ENCODE measurements at regions not wholly inside any gene's neighbourhood (a gene's known extent, or its start where the extent isn't known, plus 50 kb on each side); places are given as distances from the start of the nearest gene placed in this dataset.

DNA sequence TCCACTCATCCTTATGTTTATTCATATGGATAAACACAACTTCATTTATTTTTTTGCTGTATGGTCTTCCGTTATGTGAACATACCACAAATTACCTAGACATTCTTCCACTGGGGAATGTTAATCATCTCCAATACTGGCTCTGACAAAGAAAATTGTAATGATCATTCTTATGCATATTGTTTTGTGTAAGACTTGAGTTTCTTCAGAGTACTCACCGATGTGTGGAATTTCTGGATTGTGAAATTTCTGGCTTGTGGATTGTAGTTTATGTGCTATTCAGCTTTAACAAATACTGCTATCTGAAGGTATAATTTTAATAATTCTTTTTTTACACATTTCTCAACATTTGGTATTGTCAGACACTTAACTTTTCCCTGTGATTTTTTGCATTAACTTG lies 212.2 kb upstream of the THUMPD2 start:
- Histone ChIP-seq H2AFZ (ENCODE audit: low read depth, low read length) (no peak overlapping the region), H3K36me3 (ENCODE audit: control insufficient read depth, insufficient read depth, low read length) (no peaks in the 10 kb centered on the region), H3K79me2 (ENCODE audit: control insufficient read depth, insufficient read depth, low read length) (no peaks in the 10 kb centered on the region), H3K4me1 (replicated peaks in 1 of 2; ENCODE audit: control insufficient read depth in 2 of 2, insufficient read depth in 2 of 2, low read length in 2 of 2) (no peaks in the 10 kb centered on the region), H3K27me3 (ENCODE audit: control insufficient read depth in 2 of 2, insufficient read depth in 2 of 2, low read length in 2 of 2) (no peaks in the 10 kb centered on the region), H3K9me1 (ENCODE audit: control insufficient read depth, insufficient read depth, low read length) (no peaks in the 10 kb centered on the region), H3K9ac (ENCODE audit: insufficient read depth in 1 of 2, low read depth in 2 of 2, low read length in 2 of 2) (no peak overlapping the region), H3K27ac (ENCODE audit: extremely low read depth, low read depth, low read length) (no peak overlapping the region), H4K20me1 (replicated peaks; ENCODE audit: control insufficient read depth, insufficient read depth, low read length) (no peaks in the 10 kb centered on the region), H3K4me2 (ENCODE audit: insufficient read depth, low read length) (no peak overlapping the region), H3K9me3 (replicated peaks; ENCODE audit: control insufficient read depth, insufficient read depth, low read depth, low read length) (no peaks in the 10 kb centered on the region), H3K4me3 (no peak overlapping the region)
- intact Hi-C loops (cut with micrococcal nuclease), result no loop called here
- POLR2A ChIA-PET, result no interaction called here
- DNase-seq (ENCODE audit: extremely low read depth in 1 of 4, low spot score in 3 of 4) (no peak), FAIRE-seq (no peak), ATAC-seq (no peak)
- CTCF ChIA-PET (ENCODE audit: low intra/inter-chr PET ratio), result no interaction called here
- 0% methylated on average over 2 of the region's 2 CpGs for WGBS (ENCODE audit: insufficient coverage, low coverage, missing lambda C conversion rate)
- no TSS peak for BruUV-seq (replicated peaks)
- in situ Hi-C loops (cut with MboI), result no loop called here
- TF ChIP-seq KLF6 (CRISPR knock-in tag; IDR thresholded peaks at IDR 0.05; ENCODE audit: borderline replicate concordance), result no peak
- TF ChIP-seq, protein P1, sequence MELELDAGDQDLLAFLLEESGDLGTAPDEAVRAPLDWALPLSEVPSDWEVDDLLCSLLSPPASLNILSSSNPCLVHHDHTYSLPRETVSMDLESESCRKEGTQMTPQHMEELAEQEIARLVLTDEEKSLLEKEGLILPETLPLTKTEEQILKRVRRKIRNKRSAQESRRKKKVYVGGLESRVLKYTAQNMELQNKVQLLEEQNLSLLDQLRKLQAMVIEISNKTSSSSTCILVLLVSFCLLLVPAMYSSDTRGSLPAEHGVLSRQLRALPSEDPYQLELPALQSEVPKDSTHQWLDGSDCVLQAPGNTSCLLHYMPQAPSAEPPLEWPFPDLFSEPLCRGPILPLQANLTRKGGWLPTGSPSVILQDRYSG (tag; conservative IDR thresholded peaks at IDR 0.05; ENCODE audit: low read depth), result no peak
- TF ChIP-seq, protein P2, sequence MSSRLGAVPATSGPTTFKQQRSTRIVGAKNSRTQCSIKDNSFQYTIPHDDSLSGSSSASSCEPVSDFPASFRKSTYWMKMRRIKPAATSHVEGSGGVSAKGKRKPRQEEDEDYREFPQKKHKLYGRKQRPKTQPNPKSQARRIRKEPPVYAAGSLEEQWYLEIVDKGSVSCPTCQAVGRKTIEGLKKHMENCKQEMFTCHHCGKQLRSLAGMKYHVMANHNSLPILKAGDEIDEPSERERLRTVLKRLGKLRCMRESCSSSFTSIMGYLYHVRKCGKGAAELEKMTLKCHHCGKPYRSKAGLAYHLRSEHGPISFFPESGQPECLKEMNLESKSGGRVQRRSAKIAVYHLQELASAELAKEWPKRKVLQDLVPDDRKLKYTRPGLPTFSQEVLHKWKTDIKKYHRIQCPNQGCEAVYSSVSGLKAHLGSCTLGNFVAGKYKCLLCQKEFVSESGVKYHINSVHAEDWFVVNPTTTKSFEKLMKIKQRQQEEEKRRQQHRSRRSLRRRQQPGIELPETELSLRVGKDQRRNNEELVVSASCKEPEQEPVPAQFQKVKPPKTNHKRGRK (tag; IDR thresholded peaks at IDR 0.05), result no peak
- TF ChIP-seq, protein P3, sequence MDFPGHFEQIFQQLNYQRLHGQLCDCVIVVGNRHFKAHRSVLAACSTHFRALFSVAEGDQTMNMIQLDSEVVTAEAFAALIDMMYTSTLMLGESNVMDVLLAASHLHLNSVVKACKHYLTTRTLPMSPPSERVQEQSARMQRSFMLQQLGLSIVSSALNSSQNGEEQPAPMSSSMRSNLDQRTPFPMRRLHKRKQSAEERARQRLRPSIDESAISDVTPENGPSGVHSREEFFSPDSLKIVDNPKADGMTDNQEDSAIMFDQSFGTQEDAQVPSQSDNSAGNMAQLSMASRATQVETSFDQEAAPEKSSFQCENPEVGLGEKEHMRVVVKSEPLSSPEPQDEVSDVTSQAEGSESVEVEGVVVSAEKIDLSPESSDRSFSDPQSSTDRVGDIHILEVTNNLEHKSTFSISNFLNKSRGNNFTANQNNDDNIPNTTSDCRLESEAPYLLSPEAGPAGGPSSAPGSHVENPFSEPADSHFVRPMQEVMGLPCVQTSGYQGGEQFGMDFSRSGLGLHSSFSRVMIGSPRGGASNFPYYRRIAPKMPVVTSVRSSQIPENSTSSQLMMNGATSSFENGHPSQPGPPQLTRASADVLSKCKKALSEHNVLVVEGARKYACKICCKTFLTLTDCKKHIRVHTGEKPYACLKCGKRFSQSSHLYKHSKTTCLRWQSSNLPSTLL (IDR thresholded peaks at IDR 0.05), result no peak
- TF ChIP-seq, protein P4, sequence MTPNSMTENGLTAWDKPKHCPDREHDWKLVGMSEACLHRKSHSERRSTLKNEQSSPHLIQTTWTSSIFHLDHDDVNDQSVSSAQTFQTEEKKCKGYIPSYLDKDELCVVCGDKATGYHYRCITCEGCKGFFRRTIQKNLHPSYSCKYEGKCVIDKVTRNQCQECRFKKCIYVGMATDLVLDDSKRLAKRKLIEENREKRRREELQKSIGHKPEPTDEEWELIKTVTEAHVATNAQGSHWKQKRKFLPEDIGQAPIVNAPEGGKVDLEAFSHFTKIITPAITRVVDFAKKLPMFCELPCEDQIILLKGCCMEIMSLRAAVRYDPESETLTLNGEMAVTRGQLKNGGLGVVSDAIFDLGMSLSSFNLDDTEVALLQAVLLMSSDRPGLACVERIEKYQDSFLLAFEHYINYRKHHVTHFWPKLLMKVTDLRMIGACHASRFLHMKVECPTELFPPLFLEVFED (CRISPR knock-in tag; conservative IDR thresholded peaks at IDR 0.05), result no peak
